PC-9 (cell line): ENCODE measurements at regions not wholly inside any gene's neighbourhood (a gene's known extent, or its start where the extent isn't known, plus 50 kb on each side); places are given as distances from the start of the nearest gene placed in this dataset.

Experiments
- BruUV-seq: library from RNA; stranded (reverse); fragments of 400-500 nt; replicated peaks from 2 replicates; lab custom pipeline; 2021; lab: Mats Ljungman, UMichigan
- CTCF ChIA-PET: fragments of 300-600 bp; sonication (Branson Sonifier 250); formaldehyde crosslinking; loops from one replicate; lab custom pipeline; 2022; ENCODE audit warnings: antibody characterized with exemption; lab: Charles Lee
- POLR2A ChIA-PET: fragments of 300-600 bp; sonication (Branson Sonifier 250); formaldehyde crosslinking; loops from one replicate; lab custom pipeline; 2022; ENCODE audit warnings: antibody characterized with exemption; ENCODE audit not compliant: unreplicated experiment; lab: Charles Lee
- DNase-seq, 2 experiments: peaks; one replicate each; pipeline versions ENCODE4 v3.0.0 to v3.0.0-alpha.2; 2015 to 2022; ENCODE audit warnings: mixed read lengths in 1 of 2
- H2AFZ ChIP-seq: fragments of 200-600 bp; sonication (generic); 2 replicates; pipeline ENCODE4 v1.8.1; 2017; ENCODE audit warnings: antibody characterized with exemption
- H3F3A ChIP-seq: fragments of 200-600 bp; sonication (generic); 2 replicates; pipeline ENCODE4 v1.8.1; 2017; ENCODE audit warnings: antibody characterized with exemption, mild to moderate bottlenecking, low read depth; ENCODE audit not compliant: insufficient read depth
- H3K27ac ChIP-seq: fragments of 200-600 bp; sonication (generic); 2 replicates; pipeline ENCODE4 v1.6.1; 2016; ENCODE audit warnings: mixed run types
- H3K27me3 ChIP-seq: fragments of 200-600 bp; sonication (generic); 2 replicates; pipeline ENCODE4 v1.6.1; 2016; ENCODE audit warnings: low read depth, mixed run types; ENCODE audit not compliant: insufficient read depth
- H3K36me3 ChIP-seq: fragments of 200-600 bp; sonication (generic); 2 replicates; pipeline ENCODE4 v1.6.1; 2016; ENCODE audit warnings: low read depth, mixed run types
- H3K4me1 ChIP-seq: fragments of 200-600 bp; sonication (generic); replicated peaks from 2 replicates; pipeline ENCODE4 v1.6.1; 2016; ENCODE audit warnings: mixed run types; ENCODE audit not compliant: insufficient read depth
- H3K4me2 ChIP-seq: fragments of 200-600 bp; sonication (generic); 2 replicates; pipeline ENCODE4 v1.6.1; 2017; ENCODE audit warnings: mixed run types
- H3K4me3 ChIP-seq: fragments of 200-600 bp; sonication (generic); 2 replicates; pipeline ENCODE4 v1.6.1; 2016; ENCODE audit warnings: mixed run types
- H3K79me2 ChIP-seq: fragments of 200-600 bp; sonication (generic); 2 replicates; pipeline ENCODE4 v1.6.1; 2017; ENCODE audit warnings: low read depth, mixed run types
- H3K9me2 ChIP-seq: fragments of 200-600 bp; sonication (generic); 2 replicates; pipeline ENCODE4 v1.8.1; 2017; ENCODE audit warnings: mild to moderate bottlenecking; ENCODE audit not compliant: insufficient read depth
- H3K9me3 ChIP-seq: fragments of 200-600 bp; sonication (generic); 2 replicates; pipeline ENCODE4 v1.8.1; 2016; ENCODE audit warnings: low read depth; ENCODE audit not compliant: insufficient read depth
- H4K20me1 ChIP-seq: fragments of 200-600 bp; sonication (generic); 2 replicates; pipeline ENCODE4 v1.8.1; 2017; ENCODE audit not compliant: insufficient read depth
- CTCF ChIP-seq: fragments of 200-600 bp; sonication (generic); conservative IDR thresholded peaks from 2 replicates; pipeline ENCODE4 v1.6.1; 2017; ENCODE audit warnings: mixed run types, antibody characterized with exemption, mild to moderate bottlenecking, moderate library complexity
- EZH2 ChIP-seq: fragments of 200-600 bp; sonication (generic); IDR thresholded peaks from 2 replicates; pipeline ENCODE4 v1.8.0; 2017; ENCODE audit warnings: antibody characterized with exemption, low read depth
- intact Hi-C: fragments of 100-400 bp; cut with micrococcal nuclease; formaldehyde crosslinking; loops from one replicate; pipeline ENCODE4 v1.10.0; 2022; ENCODE audit not compliant: unreplicated experiment

- TF ChIP-seq EZH2 (no peak), CTCF (no peak)
- POLR2A ChIA-PET = no interaction called here
Measured at GRCh38 chr10:130655313-130656186, 519.4 kb downstream of the GLRX3 start.

GRCh38 chr10:130656187-130656575, 520.0 kb downstream of the GLRX3 start:
- Histone ChIP-seq H3K27ac (no peak overlapping the region), H3K79me2 (no peaks in the 10 kb centered on the region), H3K27me3 (no peaks in the 10 kb centered on the region), H3K9me3 (no peaks in the 10 kb centered on the region), H3K36me3 (no peaks in the 10 kb centered on the region), H4K20me1 (no peaks in the 10 kb centered on the region), H3K4me2 (no peak overlapping the region), H3F3A (no peaks in the 10 kb centered on the region), H2AFZ (no peak overlapping the region), H3K9me2 (no peaks in the 10 kb centered on the region), H3K4me1 (no peaks in the 10 kb centered on the region), H3K4me3 (no peak overlapping the region)
- CTCF ChIA-PET = no interaction called here
- no peak for TF ChIP-seq CTCF
- TF ChIP-seq EZH2 = no peak
- POLR2A ChIA-PET = no interaction called here
- BruUV-seq = no TSS peak
- no peak for DNase-seq
- intact Hi-C loops = no loop called here

More at GRCh38 chr10:130655313-130656186, 519.4 kb downstream of the GLRX3 start:
- H3K79me2 ChIP-seq = no peaks in the 10 kb centered on the region
- no peak overlapping the region for H3K27ac ChIP-seq
- H3K9me2 ChIP-seq = no peaks in the 10 kb centered on the region
- no TSS peak for BruUV-seq
- no peak overlapping the region for H2AFZ ChIP-seq
- H3K4me3 ChIP-seq = no peak overlapping the region
- no peaks in the 10 kb centered on the region for H3K27me3 ChIP-seq
- no peaks in the 10 kb centered on the region for H4K20me1 ChIP-seq
- H3F3A ChIP-seq = no peaks in the 10 kb centered on the region
- no peak overlapping the region for H3K4me2 ChIP-seq
- CTCF ChIA-PET = no interaction called here
- no peaks in the 10 kb centered on the region for H3K9me3 ChIP-seq
- no peak for DNase-seq
- H3K4me1 ChIP-seq = no peaks in the 10 kb centered on the region
- no peaks in the 10 kb centered on the region for H3K36me3 ChIP-seq
- intact Hi-C loops = no loop called here

- Histone ChIP-seq H3K9me3 (no peaks in the 10 kb centered on the region), H4K20me1 (no peaks in the 10 kb centered on the region), H3K4me2 (no peak overlapping the region)
Measured at GRCh38 chr10:130656582-130657133, 520.5 kb downstream of the GLRX3 start.

More at GRCh38 chr10:130656582-130657133, 520.5 kb downstream of the GLRX3 start:
- ChIA-PET POLR2A (no interaction called here), CTCF (no interaction called here)
- no peaks in the 10 kb centered on the region for H3K9me2 ChIP-seq
- no peak for DNase-seq
- no TSS peak for BruUV-seq
- TF ChIP-seq CTCF (no peak), EZH2 (no peak)
- H3K27me3 ChIP-seq = no peaks in the 10 kb centered on the region
- H3K27ac ChIP-seq = no peak overlapping the region
- H3F3A ChIP-seq = no peaks in the 10 kb centered on the region
- no peaks in the 10 kb centered on the region for H3K79me2 ChIP-seq
- no peak overlapping the region for H2AFZ ChIP-seq
- H3K4me3 ChIP-seq = no peak overlapping the region
- H3K36me3 ChIP-seq = no peaks in the 10 kb centered on the region
- intact Hi-C loops = no loop called here
- no peaks in the 10 kb centered on the region for H3K4me1 ChIP-seq
